Retina (tissue), 1 donor: ENCODE measurements at regions not wholly inside any gene's neighbourhood (a gene's known extent, or its start where the extent isn't known, plus 50 kb on each side); places are given as distances from the start of the nearest gene placed in this dataset.

Experiments used
- DNase-seq: peaks from one replicate; pipeline ENCODE4 v3.0.0-alpha.2; 2016

DNA sequence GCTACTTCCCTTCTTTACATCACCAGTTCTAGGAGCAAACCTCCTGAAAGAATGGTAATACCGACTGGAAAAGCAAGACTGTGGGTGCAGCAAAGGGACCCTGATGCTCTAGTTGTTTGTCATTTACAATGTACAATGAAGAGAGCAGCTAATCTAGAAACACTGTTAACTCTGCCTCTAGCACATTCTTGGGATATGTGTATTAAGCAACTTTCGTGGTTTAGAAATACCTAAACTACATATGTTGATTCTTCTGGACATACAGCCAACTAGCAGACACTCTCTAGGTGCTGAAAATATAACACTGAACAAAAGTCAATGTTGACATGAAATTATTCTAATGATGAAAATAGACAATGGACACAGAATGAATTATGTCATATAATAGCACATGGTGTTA is 440.3 kb upstream of the MC4R start:
- no peak for DNase-seq

DNA sequence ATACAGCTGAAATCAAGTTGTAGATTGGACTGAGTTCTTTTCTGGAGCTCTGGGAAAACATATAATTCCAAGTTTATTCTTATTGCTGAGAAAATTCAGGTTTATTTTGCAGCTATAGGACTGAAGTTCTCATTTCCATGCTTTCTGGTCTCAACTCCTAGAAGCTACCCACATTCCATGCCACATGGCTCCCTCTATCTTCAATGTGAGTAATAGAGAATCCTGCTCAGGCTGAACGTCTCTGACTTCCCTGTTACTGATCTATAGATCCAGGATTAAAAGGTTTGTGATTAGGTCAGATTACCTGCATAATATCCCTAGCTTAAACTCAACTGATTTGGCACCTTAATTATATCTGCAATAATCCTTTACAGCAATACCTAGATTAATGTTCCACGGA is 453.8 kb upstream of the MC4R start:
- no peak for DNase-seq

DNA sequence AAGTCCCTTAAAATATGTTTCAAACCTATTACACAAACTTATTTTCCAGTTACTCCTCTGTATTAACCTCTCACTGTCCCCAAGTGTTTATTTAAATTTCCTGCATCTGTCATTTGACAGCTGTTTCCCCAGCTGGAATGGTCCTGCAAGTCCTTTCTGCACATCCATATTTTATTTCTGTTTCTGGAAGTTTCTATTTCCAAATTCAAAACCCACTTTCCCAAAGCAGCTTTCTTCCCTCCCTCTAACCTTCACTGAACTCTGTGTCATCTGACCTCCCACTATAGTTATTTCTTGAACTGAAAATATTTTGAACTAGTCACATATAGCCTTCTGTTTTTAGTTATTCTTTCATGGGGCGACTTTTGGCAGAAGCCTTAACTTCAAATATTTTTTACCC is 459.4 kb upstream of the MC4R start:
- DNase-seq, result no peak

GRCh38 chr18:60838677-60839076 is 466.1 kb upstream of the MC4R start:
- DNase-seq, result no peak

DNA sequence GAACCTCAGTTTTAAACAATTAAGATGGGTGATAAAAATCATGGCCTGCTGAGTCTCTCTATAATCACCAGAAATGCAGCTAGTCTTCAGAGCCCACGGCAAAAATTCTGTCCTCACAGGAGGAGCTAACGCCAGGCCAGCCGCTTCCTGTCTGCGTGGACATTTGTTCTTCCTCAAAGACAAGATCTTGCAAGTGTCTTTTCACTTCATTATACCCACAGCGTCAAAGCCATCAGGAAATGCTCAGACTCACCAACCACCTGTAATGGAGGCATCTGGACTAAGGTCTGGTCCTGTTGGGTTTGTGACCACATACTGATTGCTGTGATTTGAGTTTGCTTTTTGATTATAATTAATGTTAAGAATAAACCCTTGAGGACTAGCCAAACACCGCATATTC is 473.8 kb upstream of the MC4R start:
- no peak for DNase-seq

- no peak for DNase-seq
Observed at GRCh38 chr18:60847517-60847916, 474.9 kb upstream of the MC4R start.

- no peak for DNase-seq
Observed at GRCh38 chr18:60861575-60861974, 471.7 kb upstream of the CDH20 start.

- DNase-seq, result no peak
Observed at GRCh38 chr18:60862988-60863387, 470.2 kb upstream of the CDH20 start.

DNA sequence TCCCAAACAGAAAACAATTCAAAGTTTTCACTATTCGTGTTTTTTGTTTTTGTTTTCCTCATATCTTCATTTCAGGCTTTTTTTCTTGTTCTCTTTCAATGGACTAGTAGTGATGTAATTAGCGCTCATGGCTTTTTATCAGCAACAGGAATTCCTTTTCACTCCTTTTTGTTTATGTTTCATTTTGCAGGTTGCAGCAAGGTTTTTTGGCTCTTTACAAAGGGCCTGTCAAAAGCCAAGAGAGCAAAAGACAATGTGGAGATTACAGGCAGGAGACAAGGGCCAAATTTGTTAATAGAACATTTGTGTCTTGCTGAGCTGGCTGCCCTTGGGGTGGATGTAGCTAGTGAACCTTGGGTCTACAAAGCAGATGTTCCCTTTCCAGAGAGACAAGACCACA is 467.4 kb upstream of the CDH20 start:
- DNase-seq, result no peak

GRCh38 chr18:60870261-60871153 is 462.7 kb upstream of the CDH20 start:
- DNase-seq, result no peak

DNA sequence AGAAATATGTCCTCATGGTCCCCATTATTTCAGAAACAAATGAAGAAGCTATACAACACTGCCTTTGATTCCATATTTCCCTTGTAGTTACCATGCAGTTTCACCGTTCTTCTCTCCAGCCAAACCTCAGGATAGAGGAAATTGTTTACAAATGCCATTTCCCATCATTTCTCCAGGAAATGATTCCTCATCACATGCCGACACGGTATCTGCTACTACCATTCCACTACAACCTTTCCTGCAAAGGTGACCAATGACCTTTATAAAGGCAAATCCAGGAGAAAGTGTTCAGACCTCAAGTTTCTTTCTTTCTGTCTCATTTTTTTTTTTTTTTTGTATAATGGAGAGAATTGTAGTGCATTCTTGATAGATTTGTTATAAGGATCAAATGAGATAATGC is 460.8 kb upstream of the CDH20 start:
- no peak for DNase-seq

DNA sequence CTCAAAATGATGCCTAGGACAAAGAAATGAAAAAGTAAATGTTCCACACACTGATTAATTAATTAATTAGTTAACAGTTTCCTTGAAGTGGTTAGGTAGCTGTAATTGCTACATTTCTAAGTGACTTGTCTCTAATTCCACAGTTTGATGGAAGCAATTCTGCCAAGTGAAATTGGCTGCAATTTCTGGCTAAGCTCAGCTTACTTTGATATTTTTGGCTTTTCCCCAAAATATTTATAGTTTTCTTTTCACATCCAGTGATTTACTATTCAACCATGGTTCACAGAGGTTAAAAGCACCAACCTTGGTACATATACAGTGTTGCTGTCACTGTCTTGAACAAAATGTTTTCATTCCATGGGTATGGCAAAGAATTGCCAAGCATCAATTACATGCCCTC is 459.5 kb upstream of the CDH20 start:
- DNase-seq, result no peak

GRCh38 chr18:60875957-60876507 is 457.2 kb upstream of the CDH20 start:
- no peak for DNase-seq

GRCh38 chr18:60880184-60880583 is 453.0 kb upstream of the CDH20 start:
- DNase-seq, result no peak

GRCh38 chr18:60883587-60883986 is 449.6 kb upstream of the CDH20 start:
- no peak for DNase-seq

DNA sequence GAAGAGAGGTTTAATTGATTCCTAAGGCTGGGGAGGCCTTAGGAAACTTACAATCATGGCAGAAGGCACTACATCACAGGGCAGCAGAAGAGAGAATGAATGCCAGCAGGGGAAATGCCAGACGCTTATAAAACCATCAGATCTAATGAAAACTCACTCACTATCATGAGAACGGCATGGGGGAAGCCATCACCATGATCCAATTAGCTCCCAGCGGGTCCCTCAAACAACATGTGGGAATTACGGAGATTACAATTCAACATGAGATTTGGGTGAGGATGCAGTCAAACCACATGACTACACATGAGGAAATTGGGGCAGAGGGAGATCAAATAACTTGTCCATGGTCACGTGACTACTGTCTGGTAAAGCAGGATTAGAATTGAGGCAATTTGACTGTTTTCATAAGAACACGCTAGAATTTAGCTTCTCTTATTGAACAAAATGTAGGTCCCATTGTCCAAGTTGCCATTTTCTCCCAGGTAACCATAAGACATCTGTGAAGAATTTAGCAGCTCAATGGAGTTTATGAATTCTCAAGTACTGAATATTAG is 445.1 kb upstream of the CDH20 start:
- DNase-seq, result no peak

GRCh38 chr18:60889442-60889841 is 443.8 kb upstream of the CDH20 start:
- no peak for DNase-seq

DNA sequence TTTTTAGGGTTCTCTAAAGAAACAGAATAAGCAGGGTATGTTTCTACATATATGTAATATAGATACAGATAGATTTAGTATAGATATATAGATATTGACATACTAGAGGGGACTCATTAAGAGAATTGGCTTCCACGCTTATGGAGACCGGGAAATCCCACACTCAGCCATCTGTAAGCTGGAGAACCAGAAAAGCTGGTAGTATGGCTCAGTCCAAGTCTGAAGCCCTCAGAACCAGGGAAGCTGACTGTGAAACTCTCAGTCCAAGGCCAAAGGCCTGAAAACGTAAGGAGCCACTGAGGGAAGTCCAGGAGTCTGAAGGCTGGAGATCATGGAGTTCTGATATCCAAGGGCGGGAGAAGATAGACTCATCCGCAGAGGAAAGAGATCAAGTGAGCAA is 441.3 kb upstream of the CDH20 start:
- DNase-seq, result no peak

DNA sequence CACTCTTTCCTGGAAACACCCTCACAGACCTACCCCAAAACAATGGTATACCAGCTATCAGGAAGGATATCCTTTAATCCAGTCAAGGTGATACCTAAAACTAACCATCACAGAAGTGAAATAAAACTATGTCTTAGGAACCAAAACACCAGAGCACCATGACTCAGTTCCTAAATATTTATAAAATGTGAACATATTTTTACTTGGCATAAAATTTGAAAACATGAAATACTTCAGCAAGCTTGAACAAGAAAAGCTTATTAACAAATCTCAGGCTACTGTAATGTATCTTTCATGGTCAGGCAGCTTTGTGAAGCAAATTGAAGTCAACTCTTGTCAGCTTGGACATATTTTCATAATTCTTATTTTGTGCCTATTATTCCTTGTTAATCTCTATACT is 440.8 kb upstream of the CDH20 start:
- DNase-seq, result no peak

DNA sequence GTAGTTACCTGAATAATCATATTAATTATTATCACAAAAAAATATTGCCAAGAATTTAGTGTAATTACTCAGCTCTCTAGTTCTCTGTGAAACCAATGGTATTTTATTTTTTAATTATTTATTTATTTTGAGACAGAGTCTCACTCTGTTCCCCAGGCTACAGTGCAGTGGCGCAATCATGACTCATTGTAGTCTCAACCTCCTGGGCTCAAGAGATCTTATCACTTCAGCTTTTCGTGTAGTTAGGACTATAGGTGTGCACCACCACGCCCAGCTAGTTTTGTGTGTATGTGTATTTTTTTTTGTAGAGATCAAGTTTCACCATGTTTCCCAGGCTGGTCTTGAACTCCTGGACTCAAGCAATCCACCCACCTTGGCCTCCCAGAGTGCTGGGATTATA is 440.4 kb upstream of the CDH20 start:
- no peak for DNase-seq

DNA sequence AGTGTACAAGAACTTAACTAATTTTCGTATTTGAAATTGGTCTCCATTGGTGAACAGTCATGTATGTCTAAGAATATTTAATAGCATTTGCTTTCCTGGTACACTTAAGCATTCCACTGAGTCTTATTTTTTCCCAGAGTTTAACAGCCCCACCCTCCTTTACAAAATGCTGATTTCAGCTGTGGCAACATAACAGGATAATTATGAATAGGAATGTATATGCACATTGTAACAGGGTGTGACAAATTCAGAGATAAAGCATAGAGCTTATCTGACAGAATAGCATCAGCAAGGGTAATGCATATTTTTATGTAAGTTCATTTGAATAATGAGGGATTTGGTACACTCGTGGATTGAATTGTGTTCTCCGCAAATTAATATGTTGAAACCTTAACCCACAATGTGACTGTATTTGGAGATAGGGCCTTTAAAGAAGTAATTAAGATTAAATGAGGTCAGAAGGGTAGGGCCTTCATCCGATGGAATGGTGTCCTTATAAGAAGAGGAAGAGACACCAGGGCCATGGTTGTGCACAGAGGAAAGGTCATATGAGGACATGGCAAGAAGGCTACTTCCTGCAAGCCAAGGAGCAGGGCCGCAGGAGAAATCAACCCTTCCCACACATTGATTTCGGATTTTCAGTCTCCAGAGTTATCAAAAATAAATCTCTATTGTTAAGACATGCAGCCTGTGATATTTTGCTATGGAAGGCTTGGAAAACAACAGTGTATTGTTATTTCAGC is 439.7 kb upstream of the CDH20 start:
- no peak for DNase-seq

GRCh38 chr18:60894254-60894945 is 438.8 kb upstream of the CDH20 start:
- DNase-seq, result no peak

DNA sequence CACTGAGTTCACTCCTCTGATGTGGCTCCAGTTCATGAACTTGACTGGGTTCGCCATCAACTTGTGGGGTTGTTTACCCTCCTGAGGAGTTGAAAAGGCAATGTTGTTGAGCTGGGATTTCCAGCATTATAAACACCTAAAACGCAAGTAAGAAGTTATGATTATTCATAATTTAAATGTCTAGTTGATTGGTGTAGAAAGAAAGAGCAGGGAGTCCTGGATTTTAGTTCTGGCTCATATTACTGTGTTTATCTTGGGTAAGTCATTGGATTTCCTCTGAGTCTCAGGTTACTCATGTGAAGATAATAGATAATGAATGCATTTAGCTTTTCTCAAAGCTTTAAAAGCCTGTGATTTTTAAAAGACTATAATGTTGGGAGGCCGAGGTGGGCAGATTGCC is 438.0 kb upstream of the CDH20 start:
- DNase-seq, result no peak
